ACC112 (cell line): ENCODE measurements at regions not wholly inside any gene's neighbourhood (a gene's known extent, or its start where the extent isn't known, plus 50 kb on each side); places are given as distances from the start of the nearest gene placed in this dataset.
"Not testable (repeated sequence)": the region's sequence is repeated elsewhere in the genome, so short reads cannot be mapped to it uniquely, and the experiment has no call there.

ENCODE experiments used
- H2AFZ ChIP-seq: fragments of 200-600 bp; sonication (generic); one replicate; pipeline ENCODE4 v1.6.0; 2017; ENCODE audit warnings: antibody characterized with exemption, low read length; ENCODE audit not compliant: unreplicated experiment
- H3K27ac ChIP-seq: fragments of 200-600 bp; sonication (generic); 2 replicates; pipeline ENCODE4 v1.5.1; 2014; ENCODE audit warnings: low read depth, mild to moderate bottlenecking, antibody characterized with exemption, low read length, moderate library complexity
- H3K27me3 ChIP-seq: fragments of 200-600 bp; sonication (generic); 2 replicates; pipeline ENCODE4 v1.6.1; 2014; ENCODE audit warnings: mild to moderate bottlenecking, antibody characterized with exemption, low read length, moderate library complexity, mixed read lengths; ENCODE audit not compliant: insufficient read depth
- H3K36me3 ChIP-seq: fragments of 200-600 bp; sonication (generic); 2 replicates; pipeline ENCODE4 v1.6.1; 2016; ENCODE audit warnings: mild to moderate bottlenecking, antibody characterized with exemption, low read length, moderate library complexity, mixed read lengths; ENCODE audit not compliant: insufficient read depth
- H3K4me1 ChIP-seq: fragments of 200-600 bp; sonication (generic); one replicate; pipeline ENCODE4 v1.6.1; 2016; ENCODE audit warnings: low read length, mixed read lengths; ENCODE audit not compliant: insufficient read depth, unreplicated experiment, control insufficient read depth
- H3K4me3 ChIP-seq: fragments of 200-600 bp; sonication (generic); 2 replicates; pipeline ENCODE4 v1.5.1; 2014; ENCODE audit warnings: mild to moderate bottlenecking, low read depth, low read length
- H3K79me2 ChIP-seq: fragments of 200-600 bp; sonication (generic); one replicate; pipeline ENCODE4 v1.6.0; 2016; ENCODE audit warnings: low read length; ENCODE audit not compliant: control insufficient read depth, unreplicated experiment, insufficient read depth

DNA sequence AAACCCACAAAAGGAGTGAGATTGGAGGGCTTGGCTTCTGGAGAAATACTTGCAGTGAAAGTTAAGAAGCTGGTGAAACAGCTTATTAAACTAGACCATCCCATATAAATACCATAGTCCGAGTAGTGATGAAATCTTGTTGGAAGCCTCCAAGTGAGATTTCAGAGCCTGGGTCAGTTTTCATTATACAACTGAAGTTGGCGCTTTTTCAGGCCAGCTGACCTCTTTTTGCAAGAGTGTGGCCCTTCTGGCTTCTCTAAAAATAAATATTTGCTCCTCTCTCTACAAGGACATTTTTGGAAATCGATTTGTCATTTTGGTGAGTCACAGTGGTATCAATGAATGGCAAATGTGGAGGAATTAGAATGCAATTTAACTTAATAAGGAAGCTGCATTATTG, 51.2 kb upstream of the THRB start:
- Histone ChIP-seq H3K27ac (no peak overlapping the region), H2AFZ (no peak overlapping the region), H3K4me1 (peaks cover 26% of the 10 kb centered on the region), H3K36me3 (no peaks in the 10 kb centered on the region), H3K4me3 (no peak overlapping the region), H3K79me2 (no peaks in the 10 kb centered on the region), H3K27me3 (no peaks in the 10 kb centered on the region)

DNA sequence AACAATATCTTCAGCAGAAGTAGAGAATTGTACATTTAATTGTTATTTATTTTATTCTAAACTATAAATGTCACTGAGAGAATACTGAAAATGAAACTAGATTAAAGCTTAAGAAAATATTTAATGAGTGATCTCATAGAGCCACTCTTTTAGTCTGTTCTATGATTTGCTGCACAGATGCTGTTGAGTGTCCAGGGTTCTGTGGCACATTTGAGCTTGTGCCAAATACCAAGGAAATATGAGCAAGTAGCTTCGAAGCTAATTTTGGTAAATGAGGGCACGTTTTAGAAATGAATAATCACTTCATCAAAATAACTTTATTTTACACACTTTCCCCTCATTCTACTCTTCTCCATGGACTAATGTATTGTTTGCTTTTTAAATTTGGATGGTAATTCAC, 53.6 kb upstream of the THRB start:
- no peak overlapping the region for H2AFZ ChIP-seq
- H3K36me3 ChIP-seq = no peaks in the 10 kb centered on the region
- peaks cover 26% of the 10 kb centered on the region for H3K4me1 ChIP-seq
- no peak overlapping the region for H3K4me3 ChIP-seq
- H3K79me2 ChIP-seq = no peaks in the 10 kb centered on the region
- no peak overlapping the region for H3K27ac ChIP-seq
- no peaks in the 10 kb centered on the region for H3K27me3 ChIP-seq

DNA sequence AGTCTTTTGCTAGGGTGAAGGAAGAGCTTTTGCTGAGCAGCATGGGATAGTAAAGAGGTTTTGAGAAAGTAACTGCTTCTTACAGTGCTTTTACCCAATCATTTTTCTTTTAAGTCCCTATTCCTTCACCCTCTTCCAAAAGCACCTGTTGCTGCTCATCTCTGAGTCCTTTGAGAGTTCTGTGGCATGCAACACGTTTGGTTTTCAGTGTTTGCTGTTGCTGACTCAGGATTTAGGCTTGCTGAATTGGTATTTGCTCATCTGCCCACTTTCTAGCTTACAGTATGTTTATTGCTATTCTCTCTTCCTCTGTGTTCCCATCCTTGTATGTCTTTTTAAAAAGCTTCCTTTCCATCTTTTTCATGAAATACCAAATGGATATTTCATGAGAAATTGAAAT, 55.9 kb upstream of the THRB start:
- Histone ChIP-seq H3K36me3 (no peaks in the 10 kb centered on the region), H3K4me3 (no peak overlapping the region), H3K27ac (no peak overlapping the region), H2AFZ (no peak overlapping the region), H3K79me2 (no peaks in the 10 kb centered on the region), H3K4me1 (peaks cover 24% of the 10 kb centered on the region), H3K27me3 (no peaks in the 10 kb centered on the region)

DNA sequence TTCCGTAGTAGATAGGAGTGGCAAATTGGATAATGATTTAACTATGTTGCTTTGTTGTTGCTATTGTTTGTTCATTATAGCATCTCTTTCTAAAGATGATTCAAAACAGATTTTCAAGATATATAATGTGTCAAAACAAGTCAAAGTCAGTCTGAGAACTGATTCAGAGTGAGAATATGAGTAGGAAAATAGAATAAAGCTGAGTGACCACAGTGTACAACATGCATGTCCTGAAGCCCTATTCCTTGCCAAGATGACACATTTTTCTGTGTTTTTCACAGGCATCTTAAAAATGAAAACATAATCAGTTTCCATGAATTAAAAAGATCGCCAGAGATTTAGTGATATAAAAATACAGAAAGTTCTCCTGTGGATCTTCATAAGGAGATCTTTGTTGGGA, 57.0 kb upstream of the THRB start:
- H3K79me2 ChIP-seq = no peaks in the 10 kb centered on the region
- peaks cover 15% of the 10 kb centered on the region for H3K4me1 ChIP-seq
- no peaks in the 10 kb centered on the region for H3K27me3 ChIP-seq
- no peak overlapping the region for H2AFZ ChIP-seq
- H3K4me3 ChIP-seq = no peak overlapping the region
- H3K36me3 ChIP-seq = no peaks in the 10 kb centered on the region
- no peak overlapping the region for H3K27ac ChIP-seq

DNA sequence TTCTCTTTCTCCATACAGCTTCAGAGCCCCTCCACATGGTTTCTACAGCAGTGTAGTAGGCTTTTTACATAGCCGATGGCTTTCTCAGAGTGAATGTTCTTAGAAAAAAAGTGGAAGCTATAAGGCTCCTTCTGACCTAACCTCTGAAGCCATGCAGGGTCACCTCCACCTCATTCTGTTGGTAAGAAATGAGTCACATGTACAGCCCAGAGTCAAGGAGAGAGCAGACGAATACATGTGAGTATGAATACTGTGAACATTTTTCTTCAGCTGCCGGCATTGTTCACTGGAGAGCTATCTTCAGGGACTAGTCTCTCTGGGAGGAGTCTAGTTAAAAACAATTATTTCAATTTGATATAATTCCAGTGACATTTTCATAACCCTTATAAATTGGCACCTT, 68.2 kb upstream of the THRB start:
- no peaks in the 10 kb centered on the region for H3K79me2 ChIP-seq
- H2AFZ ChIP-seq = no peak overlapping the region
- H3K27ac ChIP-seq = no peak overlapping the region
- no peaks in the 10 kb centered on the region for H3K27me3 ChIP-seq
- H3K4me1 ChIP-seq = no peaks in the 10 kb centered on the region
- H3K36me3 ChIP-seq = no peaks in the 10 kb centered on the region; the same call in 1 of the 2 replicates
- H3K4me3 ChIP-seq = no peak overlapping the region

- H3K4me3 ChIP-seq = no peak overlapping the region
- H3K4me1 ChIP-seq = no peaks in the 10 kb centered on the region
- H3K27ac ChIP-seq = no peak overlapping the region
- no peaks in the 10 kb centered on the region for H3K27me3 ChIP-seq
- H3K79me2 ChIP-seq = no peaks in the 10 kb centered on the region
- H3K36me3 ChIP-seq = no peaks in the 10 kb centered on the region; the same call in 1 of the 2 replicates
- no peak overlapping the region for H2AFZ ChIP-seq
Measured at GRCh38 chr3:24565053-24565452, 70.4 kb upstream of the THRB start.

GRCh38 chr3:24565656-24566055, 71.0 kb upstream of the THRB start:
- Histone ChIP-seq H3K79me2 (no peaks in the 10 kb centered on the region), H3K27ac (no peak overlapping the region), H3K36me3 (no peaks in the 10 kb centered on the region; the same call in 1 of the 2 replicates), H3K4me1 (no peaks in the 10 kb centered on the region), H3K27me3 (no peaks in the 10 kb centered on the region), H3K4me3 (no peak overlapping the region), H2AFZ (no peak overlapping the region)

DNA sequence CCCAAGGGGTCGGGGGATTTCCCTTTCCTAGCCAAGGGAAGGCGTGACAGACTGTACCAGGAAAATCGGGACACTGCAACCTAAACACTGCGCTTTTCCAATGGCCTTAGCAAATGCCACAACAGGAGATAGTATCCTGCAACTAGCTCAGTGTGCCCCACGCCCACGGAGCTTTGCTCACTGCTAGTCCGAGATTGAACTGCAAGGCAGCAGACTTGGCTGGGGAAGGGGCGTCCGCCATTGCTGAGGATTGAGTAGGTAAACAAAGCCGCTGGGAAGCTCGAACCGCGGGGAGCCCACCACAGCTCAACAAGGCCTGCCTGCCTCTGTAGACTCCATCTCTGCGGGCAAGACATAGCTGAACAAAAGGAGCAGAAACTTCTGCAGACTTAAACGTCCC, 72.3 kb upstream of the THRB start:
- Histone ChIP-seq H3K79me2 (no peaks in the 10 kb centered on the region), H3K36me3 (no peaks in the 10 kb centered on the region; the same call in 1 of the 2 replicates), H3K4me1 (no peaks in the 10 kb centered on the region), H3K4me3 (no peak overlapping the region), H3K27me3 (no peaks in the 10 kb centered on the region), H2AFZ (no peak overlapping the region), H3K27ac (no peak overlapping the region)

GRCh38 chr3:24572409-24572808, 77.8 kb upstream of the THRB start:
- not testable (repeated sequence) for H3K4me1 ChIP-seq, H3K4me3 ChIP-seq, H3K27ac ChIP-seq

GRCh38 chr3:24573576-24573975, 78.9 kb upstream of the THRB start:
- Histone ChIP-seq H3K27ac (no peak overlapping the region), H3K79me2 (no peaks in the 10 kb centered on the region), H3K27me3 (no peaks in the 10 kb centered on the region), H3K36me3 (no peaks in the 10 kb centered on the region), H2AFZ (no peak overlapping the region), H3K4me3 (no peak overlapping the region), H3K4me1 (no peaks in the 10 kb centered on the region)

More at GRCh38 chr3:24572409-24572808, 77.8 kb upstream of the THRB start:
- H3K79me2 ChIP-seq, H3K36me3 ChIP-seq, H2AFZ ChIP-seq, H3K27me3 ChIP-seq: not testable (repeated sequence)

DNA sequence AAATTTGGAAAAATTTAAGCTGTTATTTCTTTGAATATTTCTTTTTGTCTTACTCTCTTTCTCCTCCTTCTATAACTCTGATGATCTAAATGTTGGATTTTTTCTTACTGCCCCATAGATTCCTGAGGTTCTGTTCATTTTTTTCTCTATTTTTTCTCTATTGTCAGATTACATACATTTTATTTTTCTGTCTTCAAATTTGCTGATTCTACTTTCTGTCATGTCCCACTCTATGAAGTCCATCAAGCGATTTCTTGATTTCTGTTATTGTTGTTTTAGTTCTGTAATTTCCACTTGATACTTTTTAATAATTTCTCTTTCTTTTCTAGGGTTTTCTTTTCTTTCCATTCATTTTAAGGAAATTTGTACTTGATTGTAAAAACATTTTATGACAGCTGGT, 83.7 kb upstream of the THRB start:
- Histone ChIP-seq H3K27me3 (no peaks in the 10 kb centered on the region), H2AFZ (no peak overlapping the region), H3K36me3 (no peaks in the 10 kb centered on the region), H3K27ac (no peak overlapping the region), H3K4me1 (no peaks in the 10 kb centered on the region), H3K4me3 (no peak overlapping the region), H3K79me2 (no peaks in the 10 kb centered on the region)
